ENCODE measurements at regions not wholly inside any gene's neighbourhood (a gene's known extent, or its start where the extent isn't known, plus 50 kb on each side); places are given as distances from the start of the nearest gene placed in this dataset.

DNA sequence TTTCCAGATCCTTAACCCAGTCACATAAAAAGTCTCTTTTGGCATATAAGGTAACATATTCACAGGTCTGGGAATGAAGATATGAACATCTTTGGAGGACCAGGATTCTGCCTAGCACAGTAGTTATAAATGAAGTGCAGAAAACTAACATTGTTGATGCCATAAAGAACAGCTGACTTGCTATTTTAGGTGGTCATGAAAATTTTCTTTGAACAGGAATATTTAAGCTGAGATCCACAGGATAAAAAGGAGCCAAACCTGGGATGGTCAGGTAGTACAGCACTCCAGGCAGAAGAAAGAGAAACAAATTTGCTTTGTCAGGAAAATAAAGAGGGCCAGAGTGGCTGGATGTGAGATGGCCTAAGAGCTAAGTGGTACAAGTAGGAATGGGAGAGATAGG, 80.0 kb downstream of the CENPW start:
- DNase-seq: no peak

- DNase-seq: no peak
Measured at GRCh38 chr6:126422912-126423311, 83.0 kb downstream of the CENPW start.

DNA sequence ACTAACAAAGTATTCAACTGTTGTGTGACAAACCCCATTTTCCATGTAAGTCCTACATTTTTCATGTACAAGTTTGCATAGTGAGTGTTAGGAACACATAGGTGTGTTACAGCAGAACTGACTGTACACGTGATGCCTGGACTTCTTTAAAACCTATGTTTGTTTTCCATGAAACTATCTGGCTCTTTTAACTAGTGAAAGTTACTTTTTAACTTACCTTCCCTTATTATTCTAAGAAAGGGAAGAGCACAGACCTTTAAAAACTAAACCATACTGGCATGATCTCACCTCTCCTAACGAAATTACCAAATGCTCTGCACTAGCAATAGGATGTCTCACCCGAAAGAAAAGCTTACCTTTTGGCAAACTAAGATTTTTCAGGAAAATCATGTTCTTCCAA, 87.8 kb downstream of the CENPW start:
- no peak for DNase-seq

DNA sequence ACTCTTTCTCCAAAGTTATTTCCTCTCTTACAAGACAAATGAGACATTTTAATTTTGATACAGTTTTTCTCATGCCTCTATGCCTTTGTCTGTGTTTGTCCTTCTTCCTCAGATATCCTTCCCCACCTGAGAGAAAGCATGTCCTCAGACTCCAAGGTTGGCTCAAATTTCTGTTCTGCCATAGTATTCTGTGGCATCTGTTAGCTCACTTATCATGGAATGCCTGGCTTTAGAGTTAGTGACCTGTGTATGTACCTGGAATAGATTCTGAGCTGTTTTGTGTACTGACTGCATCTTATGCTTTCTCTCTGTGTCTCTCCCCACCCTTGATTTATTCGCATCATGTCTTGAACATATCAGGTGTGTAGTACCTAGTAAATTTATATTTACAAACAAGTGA, 90.0 kb downstream of the CENPW start:
- no peak for DNase-seq

DNA sequence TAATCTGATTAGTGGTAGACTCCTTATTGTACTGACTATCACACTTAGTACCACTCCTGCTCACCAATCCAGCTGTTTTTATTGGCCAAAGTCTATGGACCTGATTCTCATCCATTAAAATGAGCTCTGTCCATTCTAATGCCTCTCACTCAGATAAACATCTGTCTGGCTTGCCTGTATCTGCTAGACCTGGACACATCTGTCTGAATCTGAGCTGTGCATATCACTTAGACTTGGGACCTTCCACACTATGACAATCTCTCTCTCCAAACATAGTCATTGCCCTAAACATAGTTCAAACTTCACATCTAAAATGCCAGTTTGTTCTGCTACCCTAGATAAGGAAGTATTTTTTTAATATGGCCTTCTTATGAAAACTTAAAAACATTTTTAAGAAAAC, 92.6 kb downstream of the CENPW start:
- no peak for DNase-seq

DNA sequence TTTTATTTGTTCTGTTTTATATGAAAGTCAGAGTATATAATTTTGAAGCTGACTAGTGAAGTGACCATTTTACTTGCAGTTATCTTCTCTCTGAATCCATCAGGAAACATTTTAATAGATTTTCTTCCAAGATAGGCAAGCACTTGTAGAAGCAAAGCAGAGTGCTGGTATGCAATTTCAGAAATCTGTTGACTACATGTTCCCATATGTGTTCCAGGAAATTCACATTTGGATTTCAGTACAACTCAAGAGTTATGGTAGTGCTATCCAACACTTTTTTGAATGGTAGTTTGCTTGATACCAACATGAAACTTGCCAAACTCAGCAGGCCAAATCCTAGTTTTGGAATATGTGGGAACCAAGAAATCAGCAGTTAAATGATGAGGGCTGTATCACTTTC, 94.0 kb downstream of the CENPW start:
- DNase-seq: no peak

DNA sequence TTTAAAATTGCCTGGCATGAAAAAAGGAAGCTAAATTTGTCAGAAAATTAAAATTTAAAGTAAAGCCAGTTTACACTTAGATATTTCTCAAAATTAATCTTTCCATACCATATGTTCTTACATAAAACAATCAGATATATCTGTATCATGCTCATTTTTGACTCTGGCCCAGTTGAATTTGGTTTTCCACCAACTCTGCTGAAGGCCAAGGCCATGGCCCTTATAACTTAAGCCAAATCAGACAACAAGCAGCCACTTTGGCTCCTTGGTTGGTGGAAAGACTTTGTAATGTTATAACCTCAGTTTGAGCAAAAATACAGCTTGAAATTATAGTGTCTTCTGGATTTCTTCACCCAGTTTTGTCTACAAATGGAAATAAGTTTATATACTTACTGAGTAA, 97.3 kb downstream of the CENPW start:
- no peak for DNase-seq

- no peak for DNase-seq
Measured at GRCh38 chr6:126439040-126439439, 99.1 kb downstream of the CENPW start.

DNA sequence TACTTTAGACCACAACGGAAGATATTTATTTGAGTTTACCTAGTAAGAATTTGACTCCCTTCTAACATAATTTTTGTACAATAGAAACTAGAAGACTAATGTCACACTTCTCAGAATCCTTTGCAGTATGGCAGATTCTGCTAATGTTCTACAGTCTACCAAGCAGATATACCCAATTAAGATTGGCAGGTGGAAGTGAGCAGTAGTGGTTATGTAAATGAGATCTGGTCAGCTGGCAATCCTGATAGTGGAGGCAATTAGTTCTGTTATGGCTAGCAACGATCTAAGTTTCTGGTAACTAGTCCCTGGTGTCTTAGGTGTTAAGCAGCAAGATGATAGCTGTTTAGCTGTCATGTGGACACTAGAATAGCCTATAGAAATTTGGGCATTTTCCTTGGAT, 101.0 kb downstream of the CENPW start:
- DNase-seq: no peak

DNA sequence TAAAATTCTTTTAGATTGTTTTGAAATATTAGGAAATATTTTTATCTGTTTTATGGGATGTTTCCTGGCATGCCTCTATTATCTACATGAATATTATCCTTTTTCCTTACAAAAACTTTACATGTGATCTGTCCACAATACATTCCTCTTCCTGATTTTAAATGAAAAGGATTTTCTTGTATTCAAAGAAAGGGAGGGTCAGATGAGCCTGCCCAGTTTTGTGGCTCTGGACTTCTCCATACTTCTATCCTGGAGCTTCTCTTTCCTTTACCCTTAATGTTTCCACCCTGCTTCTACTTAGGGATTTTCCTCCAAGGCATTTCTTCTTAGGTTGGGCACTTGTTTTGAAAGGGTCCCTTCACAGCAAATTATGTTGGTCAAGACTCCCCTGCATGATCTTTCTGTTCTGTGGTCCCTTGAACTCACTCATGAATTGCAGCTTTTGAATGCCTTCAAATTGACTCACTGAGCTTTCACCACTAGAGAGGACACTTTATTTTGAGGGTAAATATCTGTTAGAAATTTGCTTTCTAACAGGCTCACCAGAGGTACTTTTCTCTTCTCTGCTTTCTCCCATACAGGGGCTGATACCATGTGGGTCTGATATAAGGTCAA, 104.9 kb downstream of the CENPW start:
- no peak for DNase-seq

GRCh38 chr6:126446248-126446647, 106.3 kb downstream of the CENPW start:
- DNase-seq: no peak

DNA sequence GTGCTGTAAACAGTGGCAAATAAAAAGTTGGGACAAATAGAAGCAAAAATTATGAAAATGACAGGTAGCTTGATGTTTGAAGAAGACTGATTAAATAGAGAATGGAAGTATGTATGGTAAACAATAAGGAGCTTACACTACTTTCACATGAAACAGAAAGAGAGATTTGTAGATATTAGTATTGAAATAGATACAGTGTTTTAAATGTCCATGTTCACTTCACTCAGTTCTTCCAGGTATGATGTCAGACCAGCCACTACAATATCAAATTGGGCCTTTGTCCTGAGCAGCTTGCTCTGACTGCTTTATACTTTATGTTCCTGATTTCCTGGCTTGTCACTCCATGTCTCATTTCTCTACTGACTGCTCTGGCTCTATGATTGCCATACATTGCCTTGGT, 107.5 kb downstream of the CENPW start:
- no peak for DNase-seq

DNA sequence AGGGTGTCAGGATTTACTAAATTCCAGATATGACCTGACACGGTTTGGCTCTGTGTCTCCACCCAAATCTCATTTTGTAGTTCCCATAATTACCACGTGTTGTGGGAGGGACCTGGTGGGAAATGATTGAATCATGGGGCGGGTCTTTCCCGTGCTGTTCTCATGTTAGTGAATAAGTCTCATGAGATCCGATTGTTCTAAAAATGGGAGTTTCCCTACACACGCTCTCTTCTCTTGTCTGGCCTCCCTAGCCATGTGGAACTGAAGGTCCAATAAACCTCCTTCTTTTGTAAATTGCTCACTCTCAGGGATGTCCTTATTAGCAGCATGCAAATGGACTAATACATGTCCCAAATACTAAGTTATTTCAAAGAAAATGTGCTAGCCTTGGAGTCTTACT, 121.1 kb downstream of the CENPW start:
- DNase-seq: no peak

DNA sequence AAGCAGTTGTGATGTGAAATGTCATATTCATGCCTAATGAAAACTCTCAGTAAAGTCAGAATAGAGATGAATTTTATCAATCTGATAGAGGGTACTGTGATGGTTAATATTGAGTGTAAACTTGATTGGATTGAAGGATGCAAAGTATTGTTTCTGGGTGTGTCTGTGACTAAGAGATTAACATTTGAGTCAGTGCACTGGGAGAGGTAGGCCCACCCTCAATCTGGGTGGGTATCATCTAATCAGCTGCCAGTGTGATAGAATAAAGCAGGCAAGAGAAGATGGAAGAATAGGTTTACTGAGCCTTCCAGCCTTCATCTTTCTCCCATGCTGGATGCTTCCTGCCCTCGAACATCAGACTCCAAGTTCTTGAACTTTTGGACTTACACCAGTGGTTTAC, 124.3 kb downstream of the CENPW start:
- DNase-seq: no peak

GRCh38 chr6:126475449-126475848, 135.5 kb downstream of the CENPW start:
- DNase-seq: peak; percentile 33

GRCh38 chr6:126477678-126478077, 137.8 kb downstream of the CENPW start:
- DNase-seq: no peak

- DNase-seq: no peak
Measured at GRCh38 chr6:126480268-126480667, 140.4 kb downstream of the CENPW start.

DNA sequence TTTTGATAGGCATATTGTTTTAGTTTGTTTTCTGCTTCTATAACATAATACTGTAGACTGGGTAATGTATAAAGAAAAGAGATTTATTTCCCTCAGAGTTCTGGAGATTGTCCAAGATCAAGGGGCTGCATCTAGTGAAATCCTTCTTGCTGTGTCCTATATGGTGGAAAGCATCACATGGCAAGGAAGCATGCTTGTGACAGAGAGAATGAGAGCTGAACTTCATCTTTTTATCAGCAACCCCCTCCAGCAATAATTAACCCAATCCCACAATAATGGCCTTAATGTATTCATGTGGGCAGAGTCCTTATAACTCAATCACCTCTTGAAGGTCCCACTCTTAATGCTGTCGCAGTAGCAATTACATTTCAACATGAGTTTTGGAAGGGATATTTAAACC, 141.4 kb downstream of the CENPW start:
- DNase-seq: no peak

DNA sequence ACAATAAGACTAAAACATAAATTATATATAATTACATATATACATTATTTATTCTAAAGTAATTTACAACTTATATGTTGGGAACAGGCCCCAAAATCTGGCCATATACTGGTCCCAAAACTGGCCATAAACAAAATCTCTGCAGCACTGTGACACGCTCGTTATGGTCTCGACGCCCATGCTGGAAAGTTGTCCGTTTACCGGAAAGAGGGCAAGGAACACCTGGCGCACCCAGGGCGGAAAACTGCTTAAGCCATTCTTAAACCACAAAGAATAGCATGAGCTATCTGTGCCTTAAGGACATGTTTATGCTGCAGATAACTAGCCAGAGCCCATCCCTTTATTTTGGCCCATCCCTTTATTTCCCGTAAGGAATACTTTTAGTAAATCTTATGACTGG, 164.9 kb downstream of the CENPW start:
- DNase-seq: no peak

DNA sequence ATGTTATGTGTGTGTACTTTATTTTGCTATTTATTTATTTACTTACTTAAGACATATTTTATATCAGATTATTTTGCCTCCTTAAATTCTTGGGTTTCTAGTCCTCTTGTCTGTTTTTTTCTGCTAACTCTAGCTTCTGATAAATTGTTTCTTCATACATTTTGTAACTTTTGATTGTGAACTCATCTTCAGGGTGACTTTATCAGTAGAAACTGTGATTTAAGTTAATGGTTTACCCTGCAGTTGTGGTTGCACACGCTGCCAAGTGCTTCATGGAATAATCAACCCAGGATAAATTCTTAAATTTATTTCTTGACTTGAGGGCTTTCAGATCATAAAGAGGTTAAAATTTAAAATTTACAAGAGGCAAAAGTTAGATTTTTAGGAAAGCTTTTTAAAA, 173.3 kb downstream of the CENPW start:
- DNase-seq: no peak

DNA sequence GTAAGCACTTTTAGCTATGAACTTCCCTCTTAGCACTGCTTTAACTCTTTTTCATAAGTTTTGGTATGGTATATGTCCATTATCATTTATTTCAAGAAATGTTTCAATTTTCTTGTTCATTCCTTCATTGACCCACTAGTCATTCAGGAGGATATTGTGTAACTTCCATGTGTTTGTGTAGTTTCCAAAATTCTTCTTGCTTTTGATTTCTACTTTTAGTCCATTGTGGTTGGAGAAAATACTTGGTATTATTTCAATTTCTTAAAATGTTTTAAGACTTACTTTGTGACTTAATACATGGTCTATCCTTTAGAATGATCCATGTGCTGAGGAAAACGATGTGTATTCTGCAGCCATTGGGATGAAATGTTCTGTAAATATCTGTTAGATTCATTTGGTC, 176.5 kb downstream of the CENPW start:
- DNase-seq: no peak

DNA sequence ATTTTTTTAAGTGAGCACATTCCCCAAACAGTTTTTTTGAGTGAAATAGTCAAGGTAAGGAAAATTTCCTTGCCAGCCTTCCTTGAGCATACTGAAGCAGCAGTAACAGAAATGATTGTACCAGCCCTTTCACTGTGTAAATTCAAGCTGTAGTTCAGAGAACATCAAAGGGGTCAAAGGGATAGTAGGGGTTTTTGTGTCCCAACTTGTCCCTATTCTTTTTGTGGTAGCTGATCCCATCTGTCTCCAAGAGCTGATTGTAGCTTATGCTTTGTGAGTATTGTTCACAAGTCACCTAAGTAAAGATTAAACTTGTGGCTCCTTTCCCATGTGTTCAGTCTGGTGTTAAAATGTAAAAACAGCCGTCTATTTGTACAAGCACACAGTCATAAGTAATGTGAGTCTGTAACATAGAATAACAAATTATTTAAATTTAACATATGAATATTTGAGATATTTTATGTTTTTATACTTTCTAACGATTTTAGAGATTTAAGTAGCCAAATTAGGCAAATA, 185.0 kb downstream of the CENPW start:
- no peak for DNase-seq

GRCh38 chr6:126526547-126526946, 186.6 kb downstream of the CENPW start:
- DNase-seq: no peak

GRCh38 chr6:126526996-126527606, 187.2 kb downstream of the CENPW start:
- DNase-seq: no peak

Measured in NCI-H2029 treated with DMSO at 0.1 percent for 48 hours (cell line).